ENCODE measurements at regions not wholly inside any gene's neighbourhood (a gene's known extent, or its start where the extent isn't known, plus 50 kb on each side); places are given as distances from the start of the nearest gene placed in this dataset.

DNA sequence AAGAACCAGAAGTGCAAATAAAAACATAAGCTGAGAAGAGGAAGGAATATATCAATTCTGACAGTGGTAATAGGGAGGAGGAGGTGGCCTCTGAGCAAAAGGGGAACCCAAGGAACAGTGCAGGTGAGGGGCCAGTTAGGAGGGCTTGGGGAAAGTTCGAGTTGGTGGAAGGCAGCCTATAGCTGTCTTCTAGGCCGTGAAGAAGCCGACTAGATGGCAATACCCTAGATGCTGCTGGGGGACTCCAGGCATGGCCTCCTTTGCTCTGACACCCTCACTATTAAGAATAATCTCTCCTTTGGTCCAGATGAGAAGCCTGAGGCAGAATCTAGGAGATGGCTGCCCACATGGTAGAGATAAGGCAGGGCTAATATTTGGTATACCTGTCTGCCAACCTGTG lies 351.1 kb upstream of the PLXNA2 start:
- no peak for TF ChIP-seq POLR2A (IDR thresholded peaks at IDR 0.05)
- TF ChIP-seq, protein P1, sequence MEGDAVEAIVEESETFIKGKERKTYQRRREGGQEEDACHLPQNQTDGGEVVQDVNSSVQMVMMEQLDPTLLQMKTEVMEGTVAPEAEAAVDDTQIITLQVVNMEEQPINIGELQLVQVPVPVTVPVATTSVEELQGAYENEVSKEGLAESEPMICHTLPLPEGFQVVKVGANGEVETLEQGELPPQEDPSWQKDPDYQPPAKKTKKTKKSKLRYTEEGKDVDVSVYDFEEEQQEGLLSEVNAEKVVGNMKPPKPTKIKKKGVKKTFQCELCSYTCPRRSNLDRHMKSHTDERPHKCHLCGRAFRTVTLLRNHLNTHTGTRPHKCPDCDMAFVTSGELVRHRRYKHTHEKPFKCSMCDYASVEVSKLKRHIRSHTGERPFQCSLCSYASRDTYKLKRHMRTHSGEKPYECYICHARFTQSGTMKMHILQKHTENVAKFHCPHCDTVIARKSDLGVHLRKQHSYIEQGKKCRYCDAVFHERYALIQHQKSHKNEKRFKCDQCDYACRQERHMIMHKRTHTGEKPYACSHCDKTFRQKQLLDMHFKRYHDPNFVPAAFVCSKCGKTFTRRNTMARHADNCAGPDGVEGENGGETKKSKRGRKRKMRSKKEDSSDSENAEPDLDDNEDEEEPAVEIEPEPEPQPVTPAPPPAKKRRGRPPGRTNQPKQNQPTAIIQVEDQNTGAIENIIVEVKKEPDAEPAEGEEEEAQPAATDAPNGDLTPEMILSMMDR (IDR thresholded peaks at IDR 0.05) = no peak

All from lower leg skin (tissue), 3 donors.